Activated naive CD4-positive, alpha-beta T cell treated with anti-CD3 and anti-CD28 coated beads, Interleukin-2, amount 50 U/mL, for 72 hours (primary cell): ENCODE measurements at regions not wholly inside any gene's neighbourhood (a gene's known extent, or its start where the extent isn't known, plus 50 kb on each side); places are given as distances from the start of the nearest gene placed in this dataset.
"Not testable (repeated sequence)": the region's sequence is repeated elsewhere in the genome, so short reads cannot be mapped to it uniquely, and the experiment has no call there.

Source experiments
- ATAC-seq, 2 donors: fragments of 150-1000 bp; cut with Tn5 transposase; 2 replicates each; pipeline ENCODE4 v1.10.0; 2021; ENCODE audit warnings: mild to moderate bottlenecking in 2 of 2, moderate library complexity in 2 of 2
- DNase-seq, 2 donors: peaks; one replicate each; pipeline ENCODE4 v3.0.0; 2021 to 2022; ENCODE audit warnings: low spot score in 2 of 2
- H3K27ac Mint-ChIP-seq, 2 donors: one replicate each; pipeline ENCODE4 v1.8.0; 2022; ENCODE audit warnings: mild to moderate bottlenecking in 2 of 2, mixed read lengths in 2 of 2
- H3K36me3 Mint-ChIP-seq, 2 donors: one replicate each; pipeline ENCODE4 v1.8.0; 2022; ENCODE audit warnings: mixed read lengths in 2 of 2
- H3K9me3 Mint-ChIP-seq, 2 donors: one replicate each; pipeline ENCODE4 v1.8.0; 2022; ENCODE audit warnings: mixed read lengths in 2 of 2

DNA sequence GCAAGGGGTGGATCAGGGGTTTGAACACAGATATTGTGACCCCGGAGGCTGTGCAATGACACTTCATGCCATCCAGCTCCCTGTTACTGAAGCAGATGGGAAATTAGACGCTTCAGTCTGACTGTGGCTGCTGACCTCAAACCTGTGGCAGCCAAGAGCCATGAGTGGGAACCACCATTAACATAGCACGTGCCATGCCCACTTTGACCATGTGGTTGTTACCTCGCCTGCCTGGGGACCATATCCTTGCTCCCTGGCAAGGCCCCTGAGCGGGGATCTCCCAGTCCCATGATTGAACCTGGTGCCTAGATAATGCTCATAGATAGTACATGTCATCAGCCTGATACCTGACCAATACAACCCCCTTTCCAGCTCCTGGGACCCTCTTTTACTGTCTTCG lies 68.9 kb downstream of the CYP26B1 start:
- H3K27ac Mint-ChIP-seq: no peak overlapping the region
- H3K9me3 Mint-ChIP-seq: peaks cover 11 to 12% of the 10 kb centered on the region in 2 donors
- no peak for DNase-seq
- H3K36me3 Mint-ChIP-seq: peaks cover 0 to 4% of the 10 kb centered on the region in 2 donors
- ATAC-seq: no peak

DNA sequence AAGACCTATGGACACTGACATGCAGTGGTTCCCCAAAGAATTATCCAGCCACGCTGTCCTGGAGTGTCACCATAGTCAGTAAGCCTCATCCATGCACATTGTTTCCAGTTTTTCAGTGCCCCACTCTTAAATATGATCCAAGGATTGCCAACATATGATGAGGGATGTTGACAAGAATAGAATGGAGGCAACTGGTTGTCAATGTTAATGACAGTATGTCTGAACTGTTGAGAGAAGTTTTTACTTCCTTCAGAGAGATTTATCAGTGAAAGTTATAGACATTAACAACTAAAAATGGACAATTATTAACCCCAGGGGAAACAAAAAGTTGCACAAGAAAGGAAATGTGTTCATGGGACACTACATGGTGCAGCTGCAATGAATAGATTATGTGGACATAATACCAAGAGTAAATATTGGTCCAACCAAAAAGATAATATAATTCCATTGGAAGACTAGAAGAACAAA lies 69.9 kb downstream of the CYP26B1 start:
- Mint-ChIP-seq H3K36me3 (peaks cover 0 to 10% of the 10 kb centered on the region in 2 donors), H3K27ac (no peak overlapping the region), H3K9me3 (peaks cover 16 to 20% of the 10 kb centered on the region in 2 donors)
- no peak for ATAC-seq
- no peak for DNase-seq

- not testable (repeated sequence) for H3K27ac Mint-ChIP-seq, DNase-seq, ATAC-seq
- Mint-ChIP-seq H3K36me3 (peaks cover 0 to 10% of the 10 kb centered on the region in 2 donors), H3K9me3 (peaks cover 16 to 20% of the 10 kb centered on the region in 2 donors)
Observed at GRCh38 chr2:72073373-72073772, 74.3 kb downstream of the CYP26B1 start.

GRCh38 chr2:72064197-72064596 lies 83.5 kb downstream of the CYP26B1 start:
- DNase-seq, H3K9me3 Mint-ChIP-seq, H3K36me3 Mint-ChIP-seq, H3K27ac Mint-ChIP-seq, ATAC-seq: not testable (repeated sequence)

DNA sequence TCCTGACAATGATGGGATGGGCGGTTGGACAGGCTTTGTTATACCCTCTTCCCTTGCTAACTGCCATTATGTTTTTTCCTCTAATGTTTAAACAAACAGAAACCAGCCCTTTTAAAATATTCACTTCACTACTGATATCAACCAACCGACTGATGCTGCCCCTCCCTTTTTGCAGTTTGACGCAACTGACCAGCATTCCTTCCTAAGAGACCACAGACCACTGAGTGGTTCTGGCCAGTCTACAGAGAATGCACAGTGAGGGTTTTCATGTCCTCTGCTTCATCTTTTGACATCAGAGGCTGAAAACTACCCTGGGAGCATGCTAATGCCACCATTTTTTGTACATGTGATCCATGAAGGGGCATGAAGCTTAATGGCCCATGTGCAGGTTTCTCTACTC lies 85.3 kb downstream of the CYP26B1 start:
- H3K27ac Mint-ChIP-seq: no peak overlapping the region
- no peak for DNase-seq
- peaks cover 0 to 3% of the 10 kb centered on the region in 2 donors for H3K9me3 Mint-ChIP-seq
- ATAC-seq: no peak
- H3K36me3 Mint-ChIP-seq: no peaks in the 10 kb centered on the region

- Mint-ChIP-seq H3K9me3 (peaks cover 0 to 1% of the 10 kb centered on the region in 2 donors), H3K36me3 (no peaks in the 10 kb centered on the region), H3K27ac (no peak overlapping the region)
- DNase-seq (no peak), ATAC-seq (no peak)
Observed at GRCh38 chr2:72057308-72057707, 90.4 kb downstream of the CYP26B1 start.

DNA sequence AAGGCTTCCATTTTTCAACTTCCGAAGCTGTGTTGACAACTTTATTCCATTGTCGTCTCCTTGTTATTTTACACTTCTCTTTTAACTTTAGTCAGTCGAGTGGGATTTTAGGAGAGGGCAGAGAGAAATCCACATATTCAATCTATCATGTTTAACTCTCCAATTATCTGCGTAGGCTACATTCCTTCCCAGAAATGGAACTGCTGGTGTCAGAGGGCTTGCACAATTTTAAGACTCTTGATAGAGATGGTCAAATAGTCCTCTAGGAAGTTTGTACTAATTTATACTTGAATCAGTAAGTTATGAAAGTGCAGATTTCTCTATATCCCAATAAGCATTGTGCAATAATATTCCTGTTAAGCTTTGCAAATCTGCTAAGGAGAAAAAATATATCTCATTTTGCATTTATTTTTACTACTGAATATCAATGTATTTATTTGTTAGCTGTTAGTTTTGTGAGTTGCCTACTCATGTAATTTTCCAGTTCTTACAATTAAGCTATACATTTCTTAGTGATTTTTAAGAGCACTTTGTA lies 95.6 kb downstream of the CYP26B1 start:
- Mint-ChIP-seq H3K36me3 (peaks cover 0 to 6% of the 10 kb centered on the region in 2 donors), H3K9me3 (peaks cover 6 to 9% of the 10 kb centered on the region in 2 donors), H3K27ac (no peak overlapping the region)
- DNase-seq (no peak), ATAC-seq (no peak)

- Mint-ChIP-seq H3K36me3 (peaks cover 0 to 6% of the 10 kb centered on the region in 2 donors), H3K27ac (no peak overlapping the region), H3K9me3 (peaks cover 6 to 9% of the 10 kb centered on the region in 2 donors)
- DNase-seq (no peak), ATAC-seq (no peak)
Observed at GRCh38 chr2:72051204-72051603, 96.5 kb downstream of the CYP26B1 start.

DNA sequence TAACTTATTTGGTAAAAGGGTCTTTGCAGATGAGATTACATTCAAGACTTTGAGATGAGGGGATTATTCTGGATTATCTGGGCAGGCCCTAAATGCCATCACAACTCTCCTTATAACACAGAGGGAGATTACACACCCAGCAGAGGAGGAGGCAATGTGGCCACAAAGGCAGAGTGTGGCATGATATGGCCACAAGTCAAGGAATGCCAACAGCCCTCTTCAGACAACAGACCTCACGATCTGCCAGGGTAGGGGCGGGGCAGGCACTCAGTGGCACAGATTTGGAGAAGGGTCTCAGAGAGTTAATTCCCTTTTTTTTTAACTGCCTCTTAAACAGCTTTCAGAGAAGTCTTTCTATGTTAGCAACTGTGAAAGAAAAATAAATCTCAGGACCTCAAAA lies 96.9 kb downstream of the CYP26B1 start:
- DNase-seq (no peak), ATAC-seq (no peak)
- H3K27ac Mint-ChIP-seq: no peak overlapping the region
- peaks cover 6 to 9% of the 10 kb centered on the region in 2 donors for H3K9me3 Mint-ChIP-seq
- peaks cover 0 to 6% of the 10 kb centered on the region in 2 donors for H3K36me3 Mint-ChIP-seq

- ATAC-seq (no peak), DNase-seq (no peak)
- peaks cover 0 to 10% of the 10 kb centered on the region in 2 donors for H3K36me3 Mint-ChIP-seq
- peaks cover 9% of the 10 kb centered on the region in 2 donors for H3K9me3 Mint-ChIP-seq
- H3K27ac Mint-ChIP-seq: no peak overlapping the region
Observed at GRCh38 chr2:72048881-72049477, 98.7 kb downstream of the CYP26B1 start.

- DNase-seq (no peak), ATAC-seq (no peak)
- peaks cover 8 to 13% of the 10 kb centered on the region in 2 donors for H3K9me3 Mint-ChIP-seq
- H3K27ac Mint-ChIP-seq: no peak overlapping the region
- H3K36me3 Mint-ChIP-seq: peaks cover 0 to 10% of the 10 kb centered on the region in 2 donors
Observed at GRCh38 chr2:72043985-72044384, 103.7 kb downstream of the CYP26B1 start.

DNA sequence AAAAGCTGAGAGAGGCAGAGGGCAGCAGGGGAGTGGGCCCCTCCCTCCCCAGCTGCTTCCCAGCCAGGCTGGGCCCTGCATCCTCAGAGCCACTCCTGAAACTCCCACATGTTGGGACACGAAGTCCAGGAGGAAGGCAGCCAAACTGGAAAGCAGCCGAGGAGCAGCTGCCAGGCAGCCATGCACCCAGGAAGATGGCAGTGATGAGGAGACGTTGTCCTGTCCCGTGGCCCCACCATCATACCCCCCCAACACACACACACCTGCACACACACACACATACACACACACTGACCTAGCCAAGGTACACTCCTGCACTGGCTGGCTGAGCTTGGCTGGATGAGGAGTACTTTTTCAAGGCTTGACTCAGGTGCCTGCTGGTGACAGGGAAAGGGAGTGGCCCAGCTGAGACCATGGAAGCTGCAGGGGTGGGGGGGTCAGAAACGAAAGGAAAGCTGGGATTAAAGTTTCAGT lies 106.0 kb downstream of the CYP26B1 start:
- DNase-seq (no peak), ATAC-seq (no peak)
- H3K36me3 Mint-ChIP-seq: peaks cover 0 to 4% of the 10 kb centered on the region in 2 donors
- peaks cover 3 to 7% of the 10 kb centered on the region in 2 donors for H3K9me3 Mint-ChIP-seq
- no peak overlapping the region for H3K27ac Mint-ChIP-seq

GRCh38 chr2:72040629-72041571 lies 106.8 kb downstream of the CYP26B1 start:
- no peak for ATAC-seq
- no peak for DNase-seq
- Mint-ChIP-seq H3K9me3 (peaks cover 3 to 7% of the 10 kb centered on the region in 2 donors), H3K27ac (no peak overlapping the region), H3K36me3 (peaks cover 0 to 4% of the 10 kb centered on the region in 2 donors)

DNA sequence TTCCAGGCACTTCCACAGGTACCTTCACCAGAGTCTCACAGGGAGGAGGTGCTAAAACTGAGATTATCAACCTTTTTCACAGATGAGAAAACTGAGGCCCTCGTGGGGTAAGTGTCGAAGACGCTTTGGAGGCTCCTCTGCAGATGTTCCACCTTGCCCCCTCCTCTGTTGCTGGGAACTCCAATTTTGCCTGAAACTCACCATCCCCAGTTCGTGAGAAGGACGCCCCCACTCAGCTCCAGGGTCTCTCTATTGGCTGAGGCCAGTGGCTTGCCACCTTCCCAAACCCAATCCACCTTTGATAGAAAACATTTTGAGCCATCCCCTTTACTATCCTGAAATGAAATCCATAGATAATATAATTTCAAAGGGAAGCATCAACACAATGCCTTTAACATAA lies 109.1 kb downstream of the CYP26B1 start:
- Mint-ChIP-seq H3K9me3 (peaks cover 3 to 4% of the 10 kb centered on the region in 2 donors), H3K36me3 (no peaks in the 10 kb centered on the region), H3K27ac (no peak overlapping the region)
- DNase-seq (no peak), ATAC-seq (no peak)

GRCh38 chr2:72037261-72037666 lies 110.4 kb downstream of the CYP26B1 start:
- ATAC-seq (no peak), DNase-seq (no peak)
- H3K36me3 Mint-ChIP-seq: no peaks in the 10 kb centered on the region
- H3K9me3 Mint-ChIP-seq: peaks cover 3 to 4% of the 10 kb centered on the region in 2 donors
- H3K27ac Mint-ChIP-seq: no peak overlapping the region

- ATAC-seq (no peak), DNase-seq (no peak)
- Mint-ChIP-seq H3K27ac (no peak overlapping the region), H3K36me3 (no peaks in the 10 kb centered on the region), H3K9me3 (peaks cover 3 to 4% of the 10 kb centered on the region in 2 donors)
Observed at GRCh38 chr2:72036595-72036994, 111.1 kb downstream of the CYP26B1 start.

GRCh38 chr2:72036173-72036545 lies 111.5 kb downstream of the CYP26B1 start:
- Mint-ChIP-seq H3K27ac (no peak overlapping the region), H3K9me3 (peaks cover 3 to 4% of the 10 kb centered on the region in 2 donors), H3K36me3 (no peaks in the 10 kb centered on the region)
- DNase-seq (no peak), ATAC-seq (no peak)
